DOHH2 (cell line): ENCODE measurements at regions not wholly inside any gene's neighbourhood (a gene's known extent, or its start where the extent isn't known, plus 50 kb on each side); places are given as distances from the start of the nearest gene placed in this dataset.

Source experiments
- EZH2phosphoT487 ChIP-seq: fragments of 200-600 bp; sonication (generic); IDR thresholded peaks from 2 replicates; pipeline ENCODE4 v1.6.1; 2017; ENCODE audit warnings: borderline replicate concordance, mild to moderate bottlenecking, antibody characterized with exemption, low read length, moderate library complexity, mixed read lengths
- TF ChIP-seq, protein P1 (sequence below): fragments of 200-600 bp; sonication (generic); IDR thresholded peaks from one replicate; pipeline ENCODE4 v1.5.1; 2014; ENCODE audit warnings: antibody characterized with exemption, mild to moderate bottlenecking, low read depth, low read length; ENCODE audit not compliant: poor library complexity, severe bottlenecking

DNA sequence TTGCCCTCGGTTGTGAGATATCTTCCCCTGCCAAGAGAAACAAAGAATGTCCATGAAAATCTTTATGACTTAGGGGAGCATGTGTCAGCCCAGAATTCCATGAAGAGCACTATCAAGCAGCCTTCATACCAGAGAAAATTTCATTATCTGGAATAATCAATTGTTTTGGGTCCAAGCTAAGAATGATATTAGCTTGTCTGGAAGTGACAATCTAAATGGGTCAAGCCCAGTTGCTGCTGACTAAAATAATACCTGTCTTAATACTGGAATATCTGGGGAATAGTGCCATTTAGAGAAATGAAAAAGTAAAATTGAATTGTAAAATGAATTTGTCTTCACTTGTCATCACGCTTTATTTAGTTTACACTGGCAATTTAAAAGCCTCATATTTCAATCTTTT is 407.4 kb downstream of the PLA2G4A start:
- TF ChIP-seq, protein P1, sequence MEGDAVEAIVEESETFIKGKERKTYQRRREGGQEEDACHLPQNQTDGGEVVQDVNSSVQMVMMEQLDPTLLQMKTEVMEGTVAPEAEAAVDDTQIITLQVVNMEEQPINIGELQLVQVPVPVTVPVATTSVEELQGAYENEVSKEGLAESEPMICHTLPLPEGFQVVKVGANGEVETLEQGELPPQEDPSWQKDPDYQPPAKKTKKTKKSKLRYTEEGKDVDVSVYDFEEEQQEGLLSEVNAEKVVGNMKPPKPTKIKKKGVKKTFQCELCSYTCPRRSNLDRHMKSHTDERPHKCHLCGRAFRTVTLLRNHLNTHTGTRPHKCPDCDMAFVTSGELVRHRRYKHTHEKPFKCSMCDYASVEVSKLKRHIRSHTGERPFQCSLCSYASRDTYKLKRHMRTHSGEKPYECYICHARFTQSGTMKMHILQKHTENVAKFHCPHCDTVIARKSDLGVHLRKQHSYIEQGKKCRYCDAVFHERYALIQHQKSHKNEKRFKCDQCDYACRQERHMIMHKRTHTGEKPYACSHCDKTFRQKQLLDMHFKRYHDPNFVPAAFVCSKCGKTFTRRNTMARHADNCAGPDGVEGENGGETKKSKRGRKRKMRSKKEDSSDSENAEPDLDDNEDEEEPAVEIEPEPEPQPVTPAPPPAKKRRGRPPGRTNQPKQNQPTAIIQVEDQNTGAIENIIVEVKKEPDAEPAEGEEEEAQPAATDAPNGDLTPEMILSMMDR = no peak
- no peak for TF ChIP-seq EZH2phosphoT487
